ENCODE measurements at regions not wholly inside any gene's neighbourhood (a gene's known extent, or its start where the extent isn't known, plus 50 kb on each side); places are given as distances from the start of the nearest gene placed in this dataset.

DNA sequence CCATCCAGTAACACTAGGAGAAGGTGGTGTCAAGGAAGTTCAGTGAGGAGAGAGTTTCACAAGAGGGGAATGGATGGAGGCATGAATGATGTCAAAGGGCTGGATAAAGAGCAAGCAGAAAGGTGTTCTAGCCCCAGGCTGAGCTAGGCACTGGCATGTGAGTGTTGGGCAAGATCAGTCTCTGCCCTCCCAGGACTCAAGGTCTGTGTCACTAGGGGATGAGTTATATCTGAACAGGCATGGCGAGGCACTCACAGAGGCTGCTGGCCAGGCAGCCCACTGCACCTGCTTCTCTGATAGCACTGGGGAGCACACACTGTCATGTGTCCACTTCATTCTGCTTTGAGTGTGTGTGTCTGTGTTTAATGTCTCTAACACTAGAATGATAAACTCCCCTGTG lies 903.8 kb downstream of the BCL11B start:
- Histone ChIP-seq H3K9ac (ENCODE audit: low read length) (no peak overlapping the region), H3K4me1 (ENCODE audit: insufficient read depth, low read length) (no peaks in the 10 kb centered on the region), H2AFZ (ENCODE audit: low read depth, low read length) (no peak overlapping the region), H4K20me1 (ENCODE audit: insufficient read depth, low read length) (no peaks in the 10 kb centered on the region), H3K9me3 (ENCODE audit: insufficient read depth, low read depth, low read length) (no peaks in the 10 kb centered on the region), H3K4me2 (ENCODE audit: low read length) (no peak overlapping the region), H3K27me3 (ENCODE audit: insufficient read depth, low read length) (no peaks in the 10 kb centered on the region), H3K27ac (ENCODE audit: low read depth, low read length) (no peak overlapping the region), H3K79me2 (ENCODE audit: insufficient read depth, low read length) (no peaks in the 10 kb centered on the region), H3K36me3 (ENCODE audit: insufficient read depth, low read length) (no peaks in the 10 kb centered on the region), H3K4me3 (ENCODE audit: insufficient read depth, low read depth, low read length) (no peak overlapping the region)
- Mint-ChIP-seq H3K9me3 (ENCODE audit: unreplicated experiment) (peaks cover 23% of the 10 kb centered on the region), H3K27ac (ENCODE audit: unreplicated experiment) (no peak overlapping the region), H3K36me3 (ENCODE audit: low read depth, unreplicated experiment) (no peaks in the 10 kb centered on the region), H3K27me3 (ENCODE audit: low read depth, unreplicated experiment) (peaks cover 20% of the 10 kb centered on the region), H3K4me1 (ENCODE audit: low read depth, unreplicated experiment) (no peaks in the 10 kb centered on the region), H3K4me3 (ENCODE audit: unreplicated experiment) (no peak overlapping the region)
- DNase-seq (ENCODE audit: low read depth): no peak
- FAIRE-seq: no peak
- TF ChIP-seq EZH2 (IDR thresholded peaks at IDR 0.05; ENCODE audit: insufficient read depth, low read length) (no peak), CTCF (IDR thresholded peaks at IDR 0.05; ENCODE audit: insufficient read depth, low read depth, low read length) (no peak)

DNA sequence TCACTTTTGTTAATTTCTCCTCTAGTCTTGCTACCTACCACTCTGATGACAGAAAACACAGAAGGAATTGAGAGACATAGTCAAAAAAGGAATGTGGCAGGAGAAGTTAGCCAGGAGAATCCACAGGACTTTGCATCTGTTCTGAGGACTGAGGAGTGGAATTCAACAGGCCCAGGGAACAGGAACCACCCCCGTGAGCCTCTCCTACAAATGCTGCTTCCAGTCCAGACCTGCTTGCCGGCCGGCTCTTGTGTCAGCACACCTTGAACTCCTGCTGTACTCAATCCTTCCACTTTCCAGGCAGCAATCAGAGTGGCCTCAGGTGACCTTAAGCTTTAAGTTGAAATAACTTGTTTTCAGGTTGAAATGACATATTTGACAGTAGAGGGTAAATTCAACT lies 903.1 kb downstream of the BCL11B start:
- Histone ChIP-seq H3K79me2 (ENCODE audit: insufficient read depth, low read length) (no peaks in the 10 kb centered on the region), H3K4me2 (ENCODE audit: low read length) (no peak overlapping the region), H3K9ac (ENCODE audit: low read length) (no peak overlapping the region), H4K20me1 (ENCODE audit: insufficient read depth, low read length) (no peaks in the 10 kb centered on the region), H3K27me3 (ENCODE audit: insufficient read depth, low read length) (no peaks in the 10 kb centered on the region), H3K36me3 (ENCODE audit: insufficient read depth, low read length) (no peaks in the 10 kb centered on the region), H2AFZ (ENCODE audit: low read depth, low read length) (no peak overlapping the region), H3K4me1 (ENCODE audit: insufficient read depth, low read length) (no peaks in the 10 kb centered on the region), H3K4me3 (ENCODE audit: insufficient read depth, low read depth, low read length) (no peak overlapping the region), H3K27ac (ENCODE audit: low read depth, low read length) (no peak overlapping the region), H3K9me3 (ENCODE audit: insufficient read depth, low read depth, low read length) (no peaks in the 10 kb centered on the region)
- Mint-ChIP-seq H3K27ac (ENCODE audit: unreplicated experiment) (no peak overlapping the region), H3K4me3 (ENCODE audit: unreplicated experiment) (no peak overlapping the region), H3K9me3 (ENCODE audit: unreplicated experiment) (peaks cover 23% of the 10 kb centered on the region), H3K4me1 (ENCODE audit: low read depth, unreplicated experiment) (no peaks in the 10 kb centered on the region), H3K27me3 (ENCODE audit: low read depth, unreplicated experiment) (peaks cover 22% of the 10 kb centered on the region), H3K36me3 (ENCODE audit: low read depth, unreplicated experiment) (no peaks in the 10 kb centered on the region)
- DNase-seq (ENCODE audit: low read depth) (no peak), FAIRE-seq (no peak)
- TF ChIP-seq EZH2 (IDR thresholded peaks at IDR 0.05; ENCODE audit: insufficient read depth, low read length): no peak
- no peak for TF ChIP-seq CTCF (IDR thresholded peaks at IDR 0.05; ENCODE audit: insufficient read depth, low read depth, low read length)

- FAIRE-seq (no peak), DNase-seq (ENCODE audit: low read depth) (no peak)
- Histone ChIP-seq H3K4me3 (ENCODE audit: insufficient read depth, low read depth, low read length) (no peak overlapping the region), H2AFZ (ENCODE audit: low read depth, low read length) (no peak overlapping the region), H3K4me2 (ENCODE audit: low read length) (no peak overlapping the region), H3K9me3 (ENCODE audit: insufficient read depth, low read depth, low read length) (no peaks in the 10 kb centered on the region), H3K79me2 (ENCODE audit: insufficient read depth, low read length) (no peaks in the 10 kb centered on the region), H3K36me3 (ENCODE audit: insufficient read depth, low read length) (no peaks in the 10 kb centered on the region), H3K27ac (ENCODE audit: low read depth, low read length) (no peak overlapping the region), H3K27me3 (ENCODE audit: insufficient read depth, low read length) (no peaks in the 10 kb centered on the region), H3K4me1 (ENCODE audit: insufficient read depth, low read length) (no peaks in the 10 kb centered on the region), H4K20me1 (ENCODE audit: insufficient read depth, low read length) (no peaks in the 10 kb centered on the region), H3K9ac (ENCODE audit: low read length) (no peak overlapping the region)
- no peak overlapping the region for H3K27ac Mint-ChIP-seq (ENCODE audit: unreplicated experiment)
- no peak overlapping the region for H3K4me3 Mint-ChIP-seq (ENCODE audit: unreplicated experiment)
- peaks cover 23% of the 10 kb centered on the region for H3K27me3 Mint-ChIP-seq (ENCODE audit: low read depth, unreplicated experiment)
- H3K9me3 Mint-ChIP-seq (ENCODE audit: unreplicated experiment): peaks cover 23% of the 10 kb centered on the region
- H3K4me1 Mint-ChIP-seq (ENCODE audit: low read depth, unreplicated experiment): no peaks in the 10 kb centered on the region
- TF ChIP-seq CTCF (IDR thresholded peaks at IDR 0.05; ENCODE audit: insufficient read depth, low read depth, low read length): no peak
- no peak for TF ChIP-seq EZH2 (IDR thresholded peaks at IDR 0.05; ENCODE audit: insufficient read depth, low read length)
- H3K36me3 Mint-ChIP-seq (ENCODE audit: low read depth, unreplicated experiment): no peaks in the 10 kb centered on the region
Measured at GRCh38 chr14:98369344-98369743, 902.7 kb downstream of the BCL11B start.

Measured in astrocyte (in vitro differentiated cells and primary cell).